ENCODE measurements at regions not wholly inside any gene's neighbourhood (a gene's known extent, or its start where the extent isn't known, plus 50 kb on each side); places are given as distances from the start of the nearest gene placed in this dataset.
"Not testable (repeated sequence)": the region's sequence is repeated elsewhere in the genome, so short reads cannot be mapped to it uniquely, and the experiment has no call there.

DNA sequence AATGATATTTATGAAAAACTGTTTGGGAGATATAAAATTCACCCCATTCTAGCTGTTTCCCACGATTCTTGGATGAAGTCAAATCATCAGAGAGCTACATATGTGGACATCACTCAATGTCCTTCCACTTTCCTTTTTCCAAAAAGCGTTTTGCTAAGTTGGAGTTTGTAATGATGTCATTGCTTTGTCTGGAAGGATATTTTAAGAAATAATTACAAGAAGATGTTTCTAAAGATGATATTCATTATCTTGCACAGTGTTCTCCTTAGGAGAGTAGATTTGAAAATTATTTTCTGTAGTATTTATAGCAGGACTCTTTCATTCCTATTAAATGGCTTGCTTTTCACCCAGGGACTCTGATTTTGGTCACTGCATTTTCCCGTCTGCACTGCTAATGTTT lies 851.2 kb downstream of the EFNB2 start:
- DNase-seq (ENCODE audit: low read depth), result no peak

- DNase-seq (ENCODE audit: low read depth), result no peak
Measured at GRCh38 chr13:105679838-105680237, 855.6 kb downstream of the EFNB2 start.

GRCh38 chr13:105678072-105678471 lies 857.4 kb downstream of the EFNB2 start:
- no peak for DNase-seq (ENCODE audit: low read depth)

DNA sequence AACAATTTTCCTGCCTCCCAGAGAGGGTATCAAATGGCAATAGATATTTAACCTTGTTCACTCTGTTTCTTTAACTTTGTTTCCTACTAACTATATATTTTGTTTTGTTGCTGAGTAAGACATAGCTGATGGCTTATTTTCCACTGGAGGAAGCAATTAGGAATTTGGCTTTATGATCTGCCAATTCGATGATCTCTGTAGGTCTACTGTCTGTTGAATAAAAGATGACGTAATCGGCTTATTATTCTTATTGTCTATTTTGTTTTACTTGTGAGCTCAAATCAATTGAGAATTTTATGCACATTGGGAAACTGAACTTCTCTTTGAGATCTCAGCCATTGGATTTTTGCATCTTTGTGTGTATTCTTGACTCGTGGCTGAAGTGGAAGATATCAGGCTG lies 862.6 kb downstream of the EFNB2 start:
- no peak for DNase-seq (ENCODE audit: low read depth)

GRCh38 chr13:105671131-105671530 lies 864.3 kb downstream of the EFNB2 start:
- DNase-seq (ENCODE audit: low read depth), result not testable (repeated sequence)

DNA sequence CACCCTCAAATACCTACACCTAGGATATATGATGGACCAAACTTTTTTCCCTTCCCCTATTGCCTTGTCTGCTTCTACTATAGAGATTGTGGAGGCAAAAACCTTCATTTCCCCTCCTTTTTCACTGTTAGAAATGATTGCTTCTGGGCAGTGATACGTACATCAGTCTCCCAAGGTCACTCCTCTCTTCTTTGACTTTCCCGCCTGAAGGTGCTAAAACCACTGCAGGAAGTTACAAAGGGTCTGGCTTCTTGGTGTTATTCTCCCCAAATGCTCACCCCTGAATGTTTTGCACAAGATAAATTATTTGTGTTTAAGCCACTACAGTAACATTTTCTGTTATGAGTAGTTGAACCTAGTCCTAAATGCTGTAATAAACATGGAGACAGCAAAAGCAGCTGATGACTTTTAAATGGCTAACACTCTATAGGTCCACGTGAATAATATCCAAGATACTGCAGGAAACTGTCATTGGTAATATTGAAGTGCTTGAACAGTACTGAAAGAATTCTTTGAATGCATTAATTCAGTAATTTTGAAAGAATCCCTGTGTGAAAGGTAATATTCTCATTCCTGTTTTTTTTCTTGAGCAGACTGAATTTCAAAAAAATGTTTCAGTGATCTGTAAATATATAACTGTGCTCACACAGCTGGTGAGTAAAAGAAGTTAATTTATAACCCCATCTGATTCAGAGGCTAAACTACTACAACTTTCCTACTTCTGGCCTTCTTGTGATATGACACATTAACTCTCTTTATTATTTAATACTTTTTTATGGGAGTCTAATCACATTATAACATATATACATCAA lies 865.1 kb downstream of the EFNB2 start:
- no peak for DNase-seq (ENCODE audit: low read depth)

DNA sequence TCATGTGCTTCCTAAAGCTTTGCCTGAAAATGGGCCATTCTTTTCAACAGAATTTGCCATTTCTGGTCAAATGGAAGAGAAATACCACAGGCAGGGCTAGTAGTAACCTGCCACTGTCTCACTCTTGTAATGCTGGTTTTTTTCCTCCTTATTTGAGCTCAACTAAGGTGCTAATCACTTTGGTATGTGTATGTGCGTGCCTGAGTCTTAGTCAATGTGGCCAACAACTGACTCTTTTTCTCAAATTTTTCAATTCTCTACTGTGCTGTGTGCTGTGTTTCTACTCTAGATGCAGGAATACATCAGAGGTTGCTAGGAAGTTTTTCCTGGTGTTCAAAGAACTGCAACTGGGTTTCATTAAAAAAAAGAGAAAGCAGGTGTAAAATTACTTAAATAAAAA lies 870.2 kb downstream of the EFNB2 start:
- no peak for DNase-seq (ENCODE audit: low read depth)

DNA sequence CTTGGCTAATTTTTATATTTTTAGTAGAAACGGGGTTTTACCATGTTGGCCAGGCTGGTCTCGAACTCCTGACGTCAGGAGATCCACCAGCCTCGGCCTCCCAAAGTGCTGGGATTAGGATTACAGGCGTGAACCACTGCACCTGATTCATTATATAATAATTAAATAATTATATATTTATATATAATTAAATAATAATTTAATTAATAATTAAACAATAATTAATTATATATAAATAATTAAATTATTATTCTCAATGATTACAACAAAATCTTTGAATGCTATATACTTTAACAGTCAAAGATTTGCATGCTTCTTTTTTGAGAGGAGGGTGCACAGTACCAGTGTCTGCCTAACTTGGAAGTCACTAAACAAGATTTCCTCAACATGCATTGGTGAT lies 872.3 kb downstream of the EFNB2 start:
- DNase-seq (ENCODE audit: low read depth), result no peak

DNA sequence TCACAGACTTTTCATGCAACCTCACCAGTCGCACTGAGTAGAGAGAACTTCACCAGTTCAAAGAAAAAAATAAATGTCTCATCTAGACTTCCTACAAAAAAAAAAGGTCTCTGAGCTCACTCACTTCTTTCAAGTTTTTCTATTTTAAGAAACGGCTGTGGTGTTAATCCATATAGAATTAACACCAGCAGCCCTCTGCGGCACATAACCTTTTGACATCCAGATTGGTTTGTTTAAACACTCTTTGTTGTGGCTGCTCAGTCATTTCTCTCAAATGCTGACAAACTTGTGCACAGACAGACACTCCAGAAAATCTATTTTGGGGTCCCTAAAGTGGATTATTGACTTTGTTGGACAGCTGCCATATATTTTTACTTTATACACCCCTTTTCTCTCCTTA lies 874.9 kb downstream of the EFNB2 start:
- DNase-seq (ENCODE audit: low read depth), result no peak

- DNase-seq (ENCODE audit: low read depth), result no peak
Measured at GRCh38 chr13:105658431-105658830, 877.0 kb downstream of the EFNB2 start.

- DNase-seq (ENCODE audit: low read depth), result no peak
Measured at GRCh38 chr13:105655046-105655445, 880.4 kb downstream of the EFNB2 start.

GRCh38 chr13:105643966-105644365 lies 891.5 kb downstream of the EFNB2 start:
- DNase-seq (ENCODE audit: low read depth), result no peak

GRCh38 chr13:105642511-105642958 lies 892.9 kb downstream of the EFNB2 start:
- no peak for DNase-seq (ENCODE audit: low read depth)

DNA sequence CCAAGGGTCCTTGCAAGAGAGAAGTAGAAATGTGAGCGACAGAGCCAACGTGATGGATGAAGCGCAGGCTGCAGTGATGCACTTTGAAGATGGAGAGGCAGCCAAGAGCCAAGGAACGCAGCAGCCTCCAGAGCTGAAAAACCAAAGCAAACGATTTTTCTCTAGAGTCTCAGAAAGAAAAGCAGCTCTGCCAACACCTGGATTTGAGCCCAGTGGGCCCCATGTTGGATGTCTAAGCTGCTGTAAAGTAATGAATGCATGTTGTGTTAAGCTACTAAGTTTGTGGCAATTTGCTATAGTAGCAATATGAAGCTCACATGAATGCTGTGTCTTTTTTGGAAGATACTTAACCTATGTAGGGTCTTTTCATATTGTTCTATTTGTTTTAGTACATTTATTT lies 894.3 kb downstream of the EFNB2 start:
- DNase-seq (ENCODE audit: low read depth), result no peak

GRCh38 chr13:105638426-105638825 lies 897.0 kb downstream of the EFNB2 start:
- no peak for DNase-seq (ENCODE audit: low read depth)

DNA sequence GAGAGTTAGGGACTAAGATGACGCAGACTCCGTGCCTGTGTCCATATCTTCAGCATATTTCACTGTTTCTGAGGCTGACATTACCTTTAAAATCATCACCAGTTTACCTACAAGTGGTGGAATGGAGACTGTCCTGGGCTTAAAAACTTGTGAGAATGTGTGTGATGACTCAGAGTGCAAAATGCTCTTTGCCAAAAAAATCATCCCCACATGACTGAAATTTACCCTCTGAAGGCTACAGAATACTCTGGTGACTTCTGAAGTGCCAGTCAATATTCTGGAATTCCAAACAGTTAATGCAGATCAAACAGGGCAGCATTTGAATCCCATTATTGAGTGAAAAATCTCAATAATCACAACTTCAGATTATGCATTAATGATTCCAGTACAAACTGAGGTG lies 901.4 kb downstream of the EFNB2 start:
- no peak for DNase-seq (ENCODE audit: low read depth)

DNA sequence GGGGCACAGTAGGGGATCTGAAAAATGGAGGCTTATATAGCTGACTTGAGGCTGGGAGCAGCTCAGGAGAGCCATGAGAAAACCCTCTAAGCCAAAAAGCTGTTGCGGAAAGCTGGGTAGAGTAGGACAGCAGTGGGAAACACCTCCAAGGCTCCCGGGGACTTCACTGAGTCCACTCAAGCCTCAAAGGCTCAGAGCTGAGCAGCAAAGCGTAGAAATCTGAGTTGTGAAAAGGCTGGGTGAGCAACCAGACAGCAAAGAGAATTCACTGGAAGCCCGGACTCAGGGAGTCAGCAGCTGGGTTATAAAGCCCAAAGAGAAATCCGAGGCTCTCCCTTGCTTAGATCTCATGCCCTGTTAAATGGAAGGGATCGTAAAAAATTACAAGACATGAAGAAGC lies 905.0 kb downstream of the EFNB2 start:
- DNase-seq (ENCODE audit: low read depth), result no peak

DNA sequence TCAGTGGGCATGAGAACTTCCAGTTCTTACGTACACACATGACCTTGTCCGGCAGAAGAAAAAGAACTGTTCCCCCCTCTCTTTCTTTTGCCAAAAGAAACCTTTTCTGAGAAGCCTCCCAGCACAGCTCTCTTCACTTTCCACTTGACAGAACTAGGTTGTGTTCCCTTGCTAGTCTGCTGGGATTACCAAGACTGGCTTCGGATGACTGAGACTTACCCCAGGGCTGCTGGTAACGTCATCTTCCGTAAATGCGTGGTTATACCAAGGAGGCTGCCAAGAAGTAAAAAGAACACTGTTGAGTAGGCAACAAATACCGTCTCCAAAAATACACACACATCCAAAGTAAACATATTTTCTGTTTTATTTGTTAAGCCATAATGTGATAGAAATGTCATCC lies 908.2 kb downstream of the EFNB2 start:
- no peak for DNase-seq (ENCODE audit: low read depth)

- no peak for DNase-seq (ENCODE audit: low read depth)
Measured at GRCh38 chr13:105625691-105626090, 909.8 kb downstream of the EFNB2 start.

DNA sequence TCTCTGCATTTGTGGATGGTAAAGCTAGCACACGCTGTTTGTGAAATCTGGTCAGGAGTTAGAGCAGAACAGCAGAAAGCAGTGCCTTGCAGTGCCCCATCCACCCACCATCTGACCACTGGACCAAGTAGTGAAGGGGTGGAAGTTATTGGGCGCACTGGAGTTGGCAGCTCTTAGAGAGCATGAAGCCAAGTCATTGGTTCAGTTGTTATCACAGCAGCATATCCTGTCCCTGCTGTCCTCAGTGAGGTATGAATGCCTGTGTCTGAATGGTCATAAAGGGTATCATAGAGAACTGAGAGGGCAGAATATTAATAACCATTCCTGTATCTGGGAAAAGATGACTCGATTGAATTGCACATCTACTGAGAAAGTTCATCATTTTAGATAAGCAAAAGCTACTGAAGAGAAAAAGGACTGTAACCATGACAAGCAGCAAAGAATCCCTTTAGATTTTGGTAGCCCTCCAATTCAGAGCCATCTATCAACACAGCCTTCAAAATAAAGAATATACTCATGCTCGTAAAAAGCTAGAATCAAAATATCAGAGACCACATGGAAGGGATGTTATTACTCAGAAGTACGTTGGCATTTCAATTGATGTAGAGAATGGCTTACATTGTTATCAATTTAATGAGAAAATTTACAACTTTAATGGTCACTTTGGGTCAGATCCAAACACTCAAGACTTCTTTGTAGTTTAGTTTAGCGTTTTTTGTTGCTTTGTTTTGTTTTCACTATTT lies 919.0 kb downstream of the EFNB2 start:
- DNase-seq (ENCODE audit: low read depth), result no peak

GRCh38 chr13:105612541-105612940 lies 922.9 kb downstream of the EFNB2 start:
- DNase-seq (ENCODE audit: low read depth), result no peak

DNA sequence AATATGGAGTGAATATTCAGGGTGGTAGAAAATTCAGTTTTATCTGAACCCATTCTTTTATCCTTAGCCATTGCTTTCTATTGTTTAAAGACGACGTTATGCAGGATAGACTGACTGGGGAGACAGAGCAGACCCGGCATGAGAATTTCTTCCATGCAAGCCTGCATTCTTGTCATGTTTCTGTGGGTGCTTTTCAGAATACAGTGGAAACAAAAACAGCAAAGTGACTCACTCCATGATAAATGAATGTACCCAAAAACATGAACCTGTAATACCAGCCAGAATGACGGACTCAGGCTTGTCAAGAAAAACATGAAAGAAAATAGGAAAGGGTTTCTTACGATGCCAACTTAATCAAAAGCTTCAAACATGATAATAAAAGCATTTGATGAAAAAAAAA lies 924.0 kb downstream of the EFNB2 start:
- no peak for DNase-seq (ENCODE audit: low read depth)

GRCh38 chr13:105608104-105608503 lies 927.4 kb downstream of the EFNB2 start:
- no peak for DNase-seq (ENCODE audit: low read depth)

- no peak for DNase-seq (ENCODE audit: low read depth)
Measured at GRCh38 chr13:105607426-105607825, 928.0 kb downstream of the EFNB2 start.
